RWPE2 (cell line): ENCODE measurements at regions not wholly inside any gene's neighbourhood (a gene's known extent, or its start where the extent isn't known, plus 50 kb on each side); places are given as distances from the start of the nearest gene placed in this dataset.

Experiments
- ATAC-seq: fragments of 200-7000 bp; cut with Tn5 transposase; 3 replicates; pipeline ENCODE4 v1.9.1; 2021; ENCODE audit warnings: low read depth
- DNase-seq: peaks from one replicate; pipeline ENCODE4 v3.0.0-alpha.2; 2020; ENCODE audit warnings: low spot score
- H3K27ac ChIP-seq: fragments of 450-650 bp; 2 replicates; pipeline ENCODE4 v1.5.1; 2017; ENCODE audit warnings: mild to moderate bottlenecking; ENCODE audit not compliant: poor library complexity, severe bottlenecking
- H3K27me3 ChIP-seq: fragments of 250-450 bp; sonication (Bioruptor Pico); 2 replicates; pipeline ENCODE4 v1.5.1; 2021; ENCODE audit warnings: mild to moderate bottlenecking, moderate library complexity; ENCODE audit not compliant: insufficient read depth, poor library complexity, severe bottlenecking
- H3K36me3 ChIP-seq: fragments of 250-450 bp; sonication (Bioruptor Pico); 2 replicates; pipeline ENCODE4 v1.5.1; 2020; ENCODE audit warnings: low read depth, mild to moderate bottlenecking, moderate library complexity
- H3K4me1 ChIP-seq: fragments of 250-450 bp; sonication (Bioruptor Pico); 2 replicates; pipeline ENCODE4 v1.5.1; 2021; ENCODE audit warnings: mild to moderate bottlenecking, moderate library complexity; ENCODE audit not compliant: insufficient read depth, poor library complexity, severe bottlenecking
- H3K4me3 ChIP-seq: fragments of 250-450 bp; sonication (Bioruptor Pico); 2 replicates; pipeline ENCODE4 v1.5.1; 2021; ENCODE audit warnings: mild to moderate bottlenecking, moderate library complexity; ENCODE audit not compliant: severe bottlenecking
- H3K9me3 ChIP-seq: fragments of 250-450 bp; sonication (Bioruptor Pico); 2 replicates; pipeline ENCODE4 v1.5.1; 2021; ENCODE audit warnings: mild to moderate bottlenecking, moderate library complexity; ENCODE audit not compliant: severe bottlenecking
- TF ChIP-seq, protein P1 (sequence below): fragments of 450-650 bp; IDR thresholded peaks from one replicate; pipeline ENCODE4 v1.5.1; 2017; ENCODE audit warnings: mild to moderate bottlenecking, moderate library complexity; ENCODE audit not compliant: poor library complexity, severe bottlenecking

DNA sequence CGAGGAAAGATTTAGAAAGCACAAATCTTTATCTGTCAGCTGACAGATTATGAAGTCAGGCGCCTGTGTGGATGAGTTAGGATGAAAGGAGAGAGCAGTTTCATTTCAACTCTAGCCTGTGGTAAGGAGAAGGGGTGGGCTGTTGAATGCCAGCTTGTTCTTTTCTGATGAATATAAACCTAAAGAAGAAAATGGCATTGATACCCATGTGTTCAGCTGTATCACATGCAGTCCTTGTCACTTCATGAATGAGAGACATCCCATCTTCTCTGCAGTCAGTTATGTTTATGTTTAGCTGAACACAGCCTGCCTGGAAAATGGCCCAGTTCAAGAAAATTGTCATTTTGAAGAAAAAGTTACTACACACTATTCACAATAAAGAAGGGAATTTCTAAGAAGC, 345.7 kb upstream of the RBMS3 start:
- DNase-seq, result no peak
- no peak for ATAC-seq
- TF ChIP-seq, protein P1, sequence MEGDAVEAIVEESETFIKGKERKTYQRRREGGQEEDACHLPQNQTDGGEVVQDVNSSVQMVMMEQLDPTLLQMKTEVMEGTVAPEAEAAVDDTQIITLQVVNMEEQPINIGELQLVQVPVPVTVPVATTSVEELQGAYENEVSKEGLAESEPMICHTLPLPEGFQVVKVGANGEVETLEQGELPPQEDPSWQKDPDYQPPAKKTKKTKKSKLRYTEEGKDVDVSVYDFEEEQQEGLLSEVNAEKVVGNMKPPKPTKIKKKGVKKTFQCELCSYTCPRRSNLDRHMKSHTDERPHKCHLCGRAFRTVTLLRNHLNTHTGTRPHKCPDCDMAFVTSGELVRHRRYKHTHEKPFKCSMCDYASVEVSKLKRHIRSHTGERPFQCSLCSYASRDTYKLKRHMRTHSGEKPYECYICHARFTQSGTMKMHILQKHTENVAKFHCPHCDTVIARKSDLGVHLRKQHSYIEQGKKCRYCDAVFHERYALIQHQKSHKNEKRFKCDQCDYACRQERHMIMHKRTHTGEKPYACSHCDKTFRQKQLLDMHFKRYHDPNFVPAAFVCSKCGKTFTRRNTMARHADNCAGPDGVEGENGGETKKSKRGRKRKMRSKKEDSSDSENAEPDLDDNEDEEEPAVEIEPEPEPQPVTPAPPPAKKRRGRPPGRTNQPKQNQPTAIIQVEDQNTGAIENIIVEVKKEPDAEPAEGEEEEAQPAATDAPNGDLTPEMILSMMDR, result no peak
- Histone ChIP-seq H3K36me3 (no peaks in the 10 kb centered on the region), H3K27me3 (no peaks in the 10 kb centered on the region), H3K4me3 (no peak overlapping the region), H3K4me1 (no peaks in the 10 kb centered on the region), H3K27ac (no peak overlapping the region), H3K9me3 (no peaks in the 10 kb centered on the region)

GRCh38 chr3:28936154-28936553, 344.7 kb upstream of the RBMS3 start:
- H3K27me3 ChIP-seq, result no peaks in the 10 kb centered on the region
- ATAC-seq, result no peak
- H3K27ac ChIP-seq, result no peak overlapping the region
- TF ChIP-seq, protein P1, result no peak
- H3K36me3 ChIP-seq, result no peaks in the 10 kb centered on the region
- H3K9me3 ChIP-seq, result no peaks in the 10 kb centered on the region
- no peak overlapping the region for H3K4me3 ChIP-seq
- H3K4me1 ChIP-seq, result no peaks in the 10 kb centered on the region
- DNase-seq, result no peak

GRCh38 chr3:28940530-28940929, 340.3 kb upstream of the RBMS3 start:
- ATAC-seq (no peak), DNase-seq (no peak)
- no peaks in the 10 kb centered on the region for H3K36me3 ChIP-seq
- no peaks in the 10 kb centered on the region for H3K9me3 ChIP-seq
- TF ChIP-seq, protein P1, result no peak
- no peaks in the 10 kb centered on the region for H3K4me1 ChIP-seq
- no peaks in the 10 kb centered on the region for H3K27me3 ChIP-seq
- H3K4me3 ChIP-seq, result no peak overlapping the region
- no peak overlapping the region for H3K27ac ChIP-seq

GRCh38 chr3:28940994-28941393, 339.9 kb upstream of the RBMS3 start:
- H3K4me1 ChIP-seq, result no peaks in the 10 kb centered on the region
- TF ChIP-seq, protein P1, result no peak
- no peaks in the 10 kb centered on the region for H3K27me3 ChIP-seq
- H3K36me3 ChIP-seq, result no peaks in the 10 kb centered on the region
- H3K9me3 ChIP-seq, result no peaks in the 10 kb centered on the region
- no peak overlapping the region for H3K4me3 ChIP-seq
- DNase-seq (no peak), ATAC-seq (no peak)
- H3K27ac ChIP-seq, result no peak overlapping the region

GRCh38 chr3:28947061-28947460, 333.8 kb upstream of the RBMS3 start:
- Histone ChIP-seq H3K36me3 (no peaks in the 10 kb centered on the region), H3K4me1 (no peaks in the 10 kb centered on the region), H3K9me3 (no peaks in the 10 kb centered on the region), H3K27ac (no peak overlapping the region), H3K4me3 (no peak overlapping the region), H3K27me3 (no peaks in the 10 kb centered on the region)
- no peak for ATAC-seq
- DNase-seq, result no peak
- TF ChIP-seq, protein P1, result no peak
